ENCODE measurements at regions not wholly inside any gene's neighbourhood (a gene's known extent, or its start where the extent isn't known, plus 50 kb on each side); places are given as distances from the start of the nearest gene placed in this dataset.

- H2BK15ac ChIP-seq (ENCODE audit: low read length): no peak overlapping the region
- H3K4ac ChIP-seq (replicated peaks; ENCODE audit: insufficient read length, low read depth, low read length): no peak overlapping the region
- DNase-seq (ENCODE audit: low read depth in 1 of 2, low spot score in 2 of 2) (no peak), FAIRE-seq (no peak)
- H3K4me1 ChIP-seq (replicated peaks in 1 of 4; ENCODE audit: control insufficient read depth in 3 of 4, insufficient read depth in 4 of 4, low read length in 3 of 4): no peaks in the 10 kb centered on the region
- CTCF ChIA-PET (ENCODE audit: partially characterized antibody): interaction anchor here (0.6 to 2.1 kb wide), 7 partner anchors 8 to 345 kb away, joined by 3 to 4 read pairs (median 3); no protein-coding TSS in a partner anchor
- no peak overlapping the region for H3K4me2 ChIP-seq (ENCODE audit: insufficient read depth in 1 of 2, low read depth in 2 of 2, low read length in 2 of 2)
- no peak overlapping the region for H3K56ac ChIP-seq (replicated peaks; ENCODE audit: insufficient read length, low read depth, low read length)
- no peak overlapping the region for H3K23ac ChIP-seq (ENCODE audit: insufficient read length)
- no peak overlapping the region for H2AK5ac ChIP-seq (ENCODE audit: low read depth, low read length)
- POLR2A ChIA-PET (ENCODE audit: partially characterized antibody): no interaction called here
- H3K18ac ChIP-seq (ENCODE audit: extremely low read depth, low read length): no peak overlapping the region
- H2BK12ac ChIP-seq (ENCODE audit: low read depth, low read length): no peak overlapping the region
- H3K36me3 ChIP-seq (ENCODE audit: control insufficient read depth in 2 of 4, insufficient read depth in 4 of 4, low read length in 3 of 4): no peaks in the 10 kb centered on the region
- H3K27me3 ChIP-seq (replicated peaks in 1 of 4; ENCODE audit: control insufficient read depth in 3 of 4, extremely low read depth in 1 of 4, insufficient read depth in 3 of 4, low read length in 3 of 4): no peaks in the 10 kb centered on the region
- H3K79me1 ChIP-seq (ENCODE audit: low read depth, low read length): no peaks in the 10 kb centered on the region
- H4K20me1 ChIP-seq (replicated peaks in 1 of 2; ENCODE audit: control insufficient read depth in 1 of 2, insufficient read depth in 2 of 2, low read length in 2 of 2): no peaks in the 10 kb centered on the region
- no peak overlapping the region for H3K9ac ChIP-seq (replicated peaks in 1 of 4; ENCODE audit: extremely low read depth in 1 of 4, low read depth in 3 of 4, low read length in 3 of 4)
- no peak overlapping the region for H3K14ac ChIP-seq (ENCODE audit: insufficient read length)
- H3K23me2 ChIP-seq (ENCODE audit: low read depth, low read length): no peaks in the 10 kb centered on the region
- no peak overlapping the region for H2BK5ac ChIP-seq (ENCODE audit: low read depth, low read length)
- no peak overlapping the region for H4K8ac ChIP-seq (ENCODE audit: extremely low read depth, insufficient read depth, low read length)
- no peak overlapping the region for H4K91ac ChIP-seq (replicated peaks; ENCODE audit: insufficient read length, low read length)
- no peak overlapping the region for H2BK120ac ChIP-seq (replicated peaks; ENCODE audit: low read depth, low read length)
- H3K79me2 ChIP-seq (ENCODE audit: control insufficient read depth in 1 of 2, insufficient read depth in 2 of 2, low read length in 2 of 2): no peaks in the 10 kb centered on the region
- no peak overlapping the region for H3K27ac ChIP-seq (ENCODE audit: low read depth, low read length)
- no peak overlapping the region for H3K4me3 ChIP-seq (ENCODE audit: extremely low read depth in 1 of 4, insufficient read depth in 2 of 4, low read depth in 3 of 4, low read length in 4 of 4)
- H2AFZ ChIP-seq (ENCODE audit: low read length): no peak overlapping the region
- 91% methylated on average over 5 of the region's 7 CpGs; no CpG with 5 or more reads in 1 of the 2 experiments for WGBS, 2 experiments (ENCODE audit: extremely low coverage in 1 of 2, insufficient coverage in 1 of 2, insufficient read length in 1 of 2, insufficient replicate concordance in 2 of 2, low coverage in 1 of 2, low lambda C conversion rate in 2 of 2, missing lambda C conversion rate in 1 of 2)
- H2BK20ac ChIP-seq (ENCODE audit: low read length): no peak overlapping the region
- H3K9me3 ChIP-seq (ENCODE audit: insufficient read depth in 2 of 2, low read depth in 1 of 2, low read length in 1 of 2): no peaks in the 10 kb centered on the region; a peak in 1 of 4 replicates
- H4K5ac ChIP-seq (ENCODE audit: insufficient read length, low read depth, low read length): no peak overlapping the region
- TF ChIP-seq KDM1A (IDR thresholded peaks at IDR 0.05; ENCODE audit: borderline replicate concordance, low read length): no peak
- TF ChIP-seq SUZ12 (IDR thresholded peaks at IDR 0.05; ENCODE audit: low read length): no peak
- no peak for TF ChIP-seq EZH2 (IDR thresholded peaks at IDR 0.05; ENCODE audit: low read depth, low read length, severe bottlenecking)
- TF ChIP-seq GABPA (IDR thresholded peaks at IDR 0.05; ENCODE audit: borderline replicate concordance, insufficient read depth, low read length): no peak
- TF ChIP-seq TAF1 (IDR thresholded peaks at IDR 0.05; ENCODE audit: low read depth, low read length): no peak
These were observed 292.9 kb downstream of the DAD1 start for GRCh38 chr14:22296088-22296487.
